ENCODE measurements at regions not wholly inside any gene's neighbourhood (a gene's known extent, or its start where the extent isn't known, plus 50 kb on each side); places are given as distances from the start of the nearest gene placed in this dataset.

- DNase-seq = no peak
Observed at GRCh38 chr3:73680391-73681095, 55.8 kb upstream of the PDZRN3 start.

- DNase-seq = no peak
Observed at GRCh38 chr3:73677336-73678024, 52.7 kb upstream of the PDZRN3 start.
